Brain microvascular endothelial cell (primary cell): ENCODE measurements at regions not wholly inside any gene's neighbourhood (a gene's known extent, or its start where the extent isn't known, plus 50 kb on each side); places are given as distances from the start of the nearest gene placed in this dataset.

Experiments
- DNase-seq: peaks from one replicate; pipeline ENCODE4 v3.0.0-alpha.2; 2020
- H3K27ac ChIP-seq: fragments of 250-450 bp; sonication (Bioruptor Pico); 2 replicates; pipeline ENCODE4 v1.5.1; 2020; ENCODE audit warnings: mild to moderate bottlenecking, moderate library complexity
- H3K27me3 ChIP-seq: fragments of 250-450 bp; sonication (Bioruptor Pico); replicated peaks from 2 replicates; pipeline ENCODE4 v1.5.1; 2020; ENCODE audit warnings: mild to moderate bottlenecking
- H3K36me3 ChIP-seq: fragments of 250-450 bp; sonication (Bioruptor Pico); replicated peaks from 2 replicates; pipeline ENCODE4 v1.5.1; 2020; ENCODE audit warnings: mild to moderate bottlenecking
- H3K4me3 ChIP-seq: 2 replicates; pipeline ENCODE4 v1.5.1; 2011; ENCODE audit warnings: low read depth, mild to moderate bottlenecking, control low read depth, low read length, moderate library complexity
- CTCF ChIP-seq: IDR thresholded peaks from 2 replicates; pipeline ENCODE4 v1.5.1; 2011; ENCODE audit warnings: low read depth, mild to moderate bottlenecking, moderate library complexity, low read length, control low read depth, inconsistent platforms; ENCODE audit errors: missing control alignments
- in situ Hi-C: cut with HindIII; loops from 2 replicates; pipeline ENCODE4 v1.10.0; 2017; ENCODE audit warnings: low sequenced_read_pairs, low pct_ligation_motif_present

GRCh38 chr20:57066126-57066900, 200.1 kb downstream of the BMP7 start:
- Histone ChIP-seq H3K36me3 (no peaks in the 10 kb centered on the region), H3K27me3 (peaks cover 2% of the 10 kb centered on the region), H3K4me3 (no peak overlapping the region), H3K27ac (no peak overlapping the region)
- no peak for TF ChIP-seq CTCF
- in situ Hi-C loops, result no loop called here
- no peak for DNase-seq

- Histone ChIP-seq H3K27ac (no peak overlapping the region), H3K4me3 (no peak overlapping the region), H3K36me3 (no peaks in the 10 kb centered on the region), H3K27me3 (peaks cover 2% of the 10 kb centered on the region)
- in situ Hi-C loops, result no loop called here
- DNase-seq, result no peak
- no peak for TF ChIP-seq CTCF
These were observed 197.0 kb downstream of the BMP7 start for GRCh38 chr20:57069442-57069841.

GRCh38 chr20:57070296-57070695, 196.1 kb downstream of the BMP7 start:
- in situ Hi-C loops, result no loop called here
- DNase-seq, result no peak
- no peak for TF ChIP-seq CTCF
- no peaks in the 10 kb centered on the region for H3K36me3 ChIP-seq
- H3K27me3 ChIP-seq, result peaks cover 2% of the 10 kb centered on the region
- H3K27ac ChIP-seq, result no peak overlapping the region
- H3K4me3 ChIP-seq, result no peak overlapping the region

- Histone ChIP-seq H3K4me3 (no peak overlapping the region), H3K36me3 (no peaks in the 10 kb centered on the region), H3K27ac (no peak overlapping the region), H3K27me3 (peaks cover 2% of the 10 kb centered on the region)
- no peak for DNase-seq
- in situ Hi-C loops, result no loop called here
- no peak for TF ChIP-seq CTCF
These were observed 195.1 kb downstream of the BMP7 start for GRCh38 chr20:57071283-57071731.

- Histone ChIP-seq H3K27me3 (peaks cover 2% of the 10 kb centered on the region), H3K27ac (no peak overlapping the region), H3K4me3 (no peak overlapping the region), H3K36me3 (no peaks in the 10 kb centered on the region)
- TF ChIP-seq CTCF, result no peak
- no peak for DNase-seq
- in situ Hi-C loops, result no loop called here
These were observed 194.4 kb downstream of the BMP7 start for GRCh38 chr20:57071954-57072583.
